Muscle of back (tissue), 3 donors: ENCODE measurements at regions not wholly inside any gene's neighbourhood (a gene's known extent, or its start where the extent isn't known, plus 50 kb on each side); places are given as distances from the start of the nearest gene placed in this dataset.
"Not testable (repeated sequence)": the region's sequence is repeated elsewhere in the genome, so short reads cannot be mapped to it uniquely, and the experiment has no call there.

Experiments
- DNase-seq, 3 donors: peaks; one replicate each; pipeline versions ENCODE4 v3.0.0 to v3.0.0-alpha.2; 2013

GRCh38 chr4:118410138-118410537 is 57.3 kb upstream of the PRSS12 start:
- DNase-seq, result peak in 1 of 3 donors; percentile 69

GRCh38 chr4:118417325-118417724 is 64.5 kb upstream of the PRSS12 start:
- no peak for DNase-seq

GRCh38 chr4:118417800-118418199 is 65.0 kb upstream of the PRSS12 start:
- not testable (repeated sequence) for DNase-seq

GRCh38 chr4:118418396-118418795 is 65.6 kb upstream of the PRSS12 start:
- not testable (repeated sequence) for DNase-seq

- DNase-seq, result not testable (repeated sequence)
Observed at GRCh38 chr4:118419626-118420025, 66.8 kb upstream of the PRSS12 start.

GRCh38 chr4:118424062-118424461 is 71.3 kb upstream of the PRSS12 start:
- not testable (repeated sequence) for DNase-seq

- DNase-seq, result not testable (repeated sequence)
Observed at GRCh38 chr4:118428881-118429280, 76.1 kb upstream of the PRSS12 start.

GRCh38 chr4:118432359-118432758 is 79.6 kb upstream of the PRSS12 start:
- not testable (repeated sequence) for DNase-seq

GRCh38 chr4:118433612-118434375 is 81.0 kb upstream of the PRSS12 start:
- DNase-seq, result peak in 1 of 3 donors; percentile 37

GRCh38 chr4:118435415-118435814 is 82.6 kb upstream of the PRSS12 start:
- DNase-seq, result peak in 1 of 3 donors; percentile 27

- DNase-seq, result not testable (repeated sequence)
Observed at GRCh38 chr4:118442115-118442837, 89.5 kb upstream of the PRSS12 start.

GRCh38 chr4:118447397-118447796 is 94.6 kb upstream of the PRSS12 start:
- not testable (repeated sequence) for DNase-seq

- peak in 1 of 3 donors; percentile 2 for DNase-seq
Observed at GRCh38 chr4:118454857-118455256, 102.1 kb upstream of the PRSS12 start.

- DNase-seq, result peak in 1 of 3 donors; percentile 6
Observed at GRCh38 chr4:118461435-118461834, 108.6 kb upstream of the PRSS12 start.

GRCh38 chr4:118465831-118466230 is 113.0 kb upstream of the PRSS12 start:
- peak; percentile 34 to 55 (median 38) for DNase-seq

GRCh38 chr4:118474001-118474626 is 121.3 kb upstream of the PRSS12 start:
- peak in 1 of 3 donors; percentile 1 for DNase-seq

- DNase-seq, result not testable (repeated sequence)
Observed at GRCh38 chr4:118474771-118475170, 122.0 kb upstream of the PRSS12 start.

GRCh38 chr4:118475901-118476300 is 123.1 kb upstream of the PRSS12 start:
- DNase-seq, result not testable (repeated sequence)

GRCh38 chr4:118477826-118478225 is 125.0 kb upstream of the PRSS12 start:
- DNase-seq, result not testable (repeated sequence)

- not testable (repeated sequence) for DNase-seq
Observed at GRCh38 chr4:118485801-118486314, 133.1 kb upstream of the PRSS12 start.

- DNase-seq, result not testable (repeated sequence)
Observed at GRCh38 chr4:118492963-118493362, 140.2 kb upstream of the PRSS12 start.

- not testable (repeated sequence) for DNase-seq
Observed at GRCh38 chr4:118494437-118494836, 141.6 kb upstream of the PRSS12 start.
